CD4-positive, CD25-positive, alpha-beta regulatory T cell (primary cell): ENCODE measurements at regions not wholly inside any gene's neighbourhood (a gene's known extent, or its start where the extent isn't known, plus 50 kb on each side); places are given as distances from the start of the nearest gene placed in this dataset.

Source experiments
- ATAC-seq, 2 donors: fragments of 150-1000 bp; cut with Tn5 transposase; one replicate each; pipeline ENCODE4 v1.10.0; 2021; ENCODE audit warnings: low read depth in 2 of 2, moderate number of reproducible peaks in 2 of 2, moderate library complexity in 1 of 2
- DNase-seq, 3 donors: peaks; one replicate each; pipeline versions ENCODE4 v3.0.0 to v3.0.0-alpha.2; 2012 to 2022; ENCODE audit warnings: mixed read lengths in 1 of 3
- H3K27ac ChIP-seq: one replicate; pipeline ENCODE4 v1.7.0; 2013; ENCODE audit warnings: mild to moderate bottlenecking, low read length; ENCODE audit not compliant: insufficient read depth, poor library complexity, severe bottlenecking
- H3K27me3 ChIP-seq: one replicate; pipeline ENCODE4 v1.7.0; 2013; ENCODE audit warnings: low read length; ENCODE audit not compliant: control insufficient read depth, insufficient read depth
- H3K36me3 ChIP-seq: one replicate; pipeline ENCODE4 v1.7.0; 2013; ENCODE audit warnings: mild to moderate bottlenecking, low read length, moderate library complexity; ENCODE audit not compliant: control insufficient read depth, insufficient read depth
- H3K4me1 ChIP-seq: 2 replicates; pipeline ENCODE4 v1.7.0; 2013; ENCODE audit warnings: mild to moderate bottlenecking, low read length; ENCODE audit not compliant: insufficient read depth, control insufficient read depth, poor library complexity, severe bottlenecking
- H3K4me3 ChIP-seq: one replicate; pipeline ENCODE4 v1.7.0; 2013; ENCODE audit warnings: low read depth, mild to moderate bottlenecking, low read length, moderate library complexity
- H3K9me3 ChIP-seq, 2 experiments: 1 replicate in 1 of 2; 2 replicates in 1 of 2; pipeline ENCODE4 v1.7.0; 2013; ENCODE audit warnings: low read length in 2 of 2, mild to moderate bottlenecking in 1 of 2, moderate library complexity in 1 of 2; ENCODE audit not compliant: control insufficient read depth in 2 of 2
- H3K27ac Mint-ChIP-seq, 3 donors: one replicate each; pipeline ENCODE4 v1.8.0; 2020 to 2022; ENCODE audit warnings: mild to moderate bottlenecking in 3 of 3, mixed read lengths in 3 of 3, moderate library complexity in 2 of 3
- H3K27me3 Mint-ChIP-seq: one replicate; pipeline ENCODE4 v1.8.0; 2022; ENCODE audit warnings: mild to moderate bottlenecking, mixed read lengths
- H3K36me3 Mint-ChIP-seq: one replicate; pipeline ENCODE4 v1.8.0; 2020; ENCODE audit warnings: mixed read lengths
- H3K4me1 Mint-ChIP-seq, 4 donors: one replicate each; pipeline ENCODE4 v1.8.0; 2020 to 2022; ENCODE audit warnings: mixed read lengths in 4 of 4, mild to moderate bottlenecking in 1 of 4
- H3K4me3 Mint-ChIP-seq, 4 donors: one replicate each; pipeline ENCODE4 v1.8.0; 2020 to 2022; ENCODE audit warnings: mild to moderate bottlenecking in 4 of 4, mixed read lengths in 4 of 4, moderate library complexity in 3 of 4
- H3K9me3 Mint-ChIP-seq, 7 donors: one replicate each; pipeline ENCODE4 v1.8.0; 2020 to 2022; ENCODE audit warnings: mixed read lengths in 7 of 7, mild to moderate bottlenecking in 3 of 7, moderate library complexity in 2 of 7

DNA sequence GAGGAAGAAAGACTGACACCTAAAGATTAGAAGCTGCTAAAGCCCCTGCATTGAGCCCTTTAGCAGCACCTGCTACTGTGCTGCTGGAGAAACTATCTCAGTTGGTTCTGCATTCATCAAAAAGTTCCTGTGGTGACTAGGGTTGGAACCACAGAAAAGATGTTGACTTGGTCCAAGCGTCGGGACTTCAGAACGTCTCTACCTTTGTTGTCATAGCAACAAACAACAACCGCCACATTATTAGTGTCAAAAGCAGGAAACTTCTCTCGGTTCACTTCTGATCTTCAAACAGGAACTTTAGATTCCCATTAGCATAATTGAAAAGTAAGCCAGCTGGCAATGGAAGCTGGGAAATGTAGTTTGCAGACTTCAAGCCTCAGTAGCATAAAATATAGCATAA is 368.0 kb downstream of the SEC23A start:
- Histone ChIP-seq H3K9me3 (no peaks in the 10 kb centered on the region), H3K36me3 (no peaks in the 10 kb centered on the region), H3K27ac (no peak overlapping the region), H3K4me3 (no peak overlapping the region), H3K27me3 (no peaks in the 10 kb centered on the region), H3K4me1 (no peaks in the 10 kb centered on the region)
- ATAC-seq (no peak), DNase-seq (no peak)
- Mint-ChIP-seq H3K4me1 (no peaks in the 10 kb centered on the region), H3K9me3 (peaks cover 0 to 9% (median 0%) of the 10 kb centered on the region in 7 donors), H3K36me3 (no peaks in the 10 kb centered on the region), H3K27ac (no peak overlapping the region), H3K4me3 (no peak overlapping the region), H3K27me3 (no peaks in the 10 kb centered on the region)

DNA sequence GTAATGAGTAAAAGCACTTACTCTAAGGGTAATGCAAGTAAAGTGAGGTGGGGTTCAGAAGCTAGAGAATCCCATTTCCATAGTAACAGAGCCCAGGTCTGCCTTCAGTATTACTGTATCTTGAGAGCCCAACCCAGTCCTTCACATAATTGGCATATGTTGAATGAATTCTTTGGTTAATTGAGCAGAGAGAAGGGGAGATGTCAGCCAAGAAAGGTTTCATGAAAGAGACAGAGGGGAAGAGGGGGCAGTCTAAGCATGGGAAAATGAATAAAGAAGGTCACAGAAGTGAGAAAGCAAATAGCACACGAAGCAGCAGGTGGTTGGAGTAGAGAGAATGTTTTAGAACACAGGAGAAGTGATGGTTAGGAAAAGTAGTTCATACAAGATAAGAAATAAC is 371.1 kb downstream of the SEC23A start:
- no peak overlapping the region for H3K4me3 Mint-ChIP-seq
- no peak overlapping the region for H3K27ac Mint-ChIP-seq
- ATAC-seq, result no peak
- no peaks in the 10 kb centered on the region for H3K36me3 ChIP-seq
- H3K27ac ChIP-seq, result no peak overlapping the region
- H3K9me3 Mint-ChIP-seq, result peaks cover 0 to 9% (median 0%) of the 10 kb centered on the region in 7 donors
- H3K4me1 ChIP-seq, result no peaks in the 10 kb centered on the region
- H3K27me3 Mint-ChIP-seq, result no peaks in the 10 kb centered on the region
- H3K9me3 ChIP-seq, result no peaks in the 10 kb centered on the region
- no peaks in the 10 kb centered on the region for H3K27me3 ChIP-seq
- no peaks in the 10 kb centered on the region for H3K4me1 Mint-ChIP-seq
- no peak for DNase-seq
- no peak overlapping the region for H3K4me3 ChIP-seq
- H3K36me3 Mint-ChIP-seq, result no peaks in the 10 kb centered on the region

DNA sequence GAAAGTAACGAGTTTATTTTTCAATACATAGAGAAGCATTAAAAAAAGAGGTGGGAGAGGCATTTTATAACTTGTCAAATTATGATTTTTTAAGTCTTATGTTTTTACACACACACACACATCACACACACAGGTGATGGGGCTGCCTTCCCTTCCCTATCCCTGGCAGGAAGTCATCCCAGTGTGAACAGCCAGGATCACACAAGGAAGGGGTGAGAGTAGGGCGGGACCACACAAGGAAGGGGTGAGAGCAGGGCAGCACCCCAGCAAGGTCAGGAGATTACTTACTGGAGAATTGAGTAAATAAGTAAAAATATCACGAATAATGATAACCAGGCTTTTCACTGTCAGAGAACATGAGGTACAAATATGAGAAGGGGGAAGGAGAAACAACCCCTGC is 372.6 kb downstream of the SEC23A start:
- no peaks in the 10 kb centered on the region for H3K27me3 ChIP-seq
- H3K36me3 Mint-ChIP-seq, result no peaks in the 10 kb centered on the region

DNA sequence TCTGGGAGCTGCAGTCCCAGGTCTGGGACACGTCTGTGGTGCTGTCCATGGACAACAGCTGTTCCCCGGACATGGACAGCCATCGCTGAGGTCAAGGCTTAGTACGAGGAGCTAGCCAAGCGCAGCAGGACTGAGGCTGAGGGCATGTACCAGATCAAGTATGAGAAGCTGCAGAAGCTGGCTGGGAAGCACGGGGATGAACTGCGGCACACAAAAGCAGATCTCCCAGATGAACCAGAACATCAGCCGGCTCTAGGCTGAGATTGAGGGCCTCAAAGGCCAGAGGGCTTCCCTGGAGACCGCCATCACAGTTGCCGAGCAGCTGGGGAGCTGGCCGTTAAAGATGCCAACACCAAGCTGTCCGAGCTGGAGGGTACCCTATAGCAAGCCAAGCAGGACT is 375.3 kb downstream of the SEC23A start:
- Mint-ChIP-seq H3K4me3 (no peak overlapping the region), H3K9me3 (no peaks in the 10 kb centered on the region), H3K4me1 (no peaks in the 10 kb centered on the region), H3K27me3 (no peaks in the 10 kb centered on the region), H3K27ac (no peak overlapping the region), H3K36me3 (no peaks in the 10 kb centered on the region)
- Histone ChIP-seq H3K9me3 (no peaks in the 10 kb centered on the region), H3K27me3 (no peaks in the 10 kb centered on the region), H3K27ac (no peak overlapping the region), H3K4me1 (no peaks in the 10 kb centered on the region), H3K36me3 (no peaks in the 10 kb centered on the region), H3K4me3 (no peak overlapping the region)
- DNase-seq (no peak), ATAC-seq (no peak)

More for the DNA sequence above, 372.6 kb downstream of the SEC23A start:
- DNase-seq, result no peak
- no peaks in the 10 kb centered on the region for H3K4me1 Mint-ChIP-seq
- peaks cover 0 to 4% (median 0%) of the 10 kb centered on the region in 7 donors for H3K9me3 Mint-ChIP-seq
- Histone ChIP-seq H3K4me3 (no peak overlapping the region), H3K27ac (no peak overlapping the region), H3K4me1 (no peaks in the 10 kb centered on the region), H3K36me3 (no peaks in the 10 kb centered on the region), H3K9me3 (no peaks in the 10 kb centered on the region)
- peak overlapping the region in 1 of 3 donors; percentile 22 for H3K27ac Mint-ChIP-seq
- ATAC-seq, result no peak
- H3K27me3 Mint-ChIP-seq, result no peaks in the 10 kb centered on the region
- H3K4me3 Mint-ChIP-seq, result no peak overlapping the region

DNA sequence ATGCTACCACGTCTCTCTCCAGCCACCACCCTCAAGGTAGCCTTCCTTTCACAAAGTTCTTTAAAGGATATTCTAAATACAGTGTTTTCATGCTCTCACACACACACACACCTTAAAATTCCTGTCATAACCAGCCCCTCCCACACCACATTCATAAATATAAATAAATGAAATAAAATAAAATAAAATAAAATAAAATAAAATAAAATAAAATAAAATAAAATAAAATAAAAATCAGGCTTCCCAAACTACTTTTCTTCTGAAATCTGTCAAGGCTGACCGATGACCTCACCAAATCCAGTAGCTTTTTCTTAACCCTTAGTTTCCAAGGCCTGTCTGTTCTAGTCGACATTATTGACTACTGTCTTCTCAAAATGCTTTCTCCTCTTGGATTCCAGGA is 378.4 kb downstream of the SEC23A start:
- Histone ChIP-seq H3K4me3 (no peak overlapping the region), H3K27ac (no peak overlapping the region), H3K27me3 (no peaks in the 10 kb centered on the region), H3K9me3 (no peaks in the 10 kb centered on the region), H3K4me1 (no peaks in the 10 kb centered on the region), H3K36me3 (no peaks in the 10 kb centered on the region)
- DNase-seq (no peak), ATAC-seq (no peak)
- no peak overlapping the region for H3K4me3 Mint-ChIP-seq
- H3K27ac Mint-ChIP-seq, result no peak overlapping the region
- H3K36me3 Mint-ChIP-seq, result no peaks in the 10 kb centered on the region
- H3K27me3 Mint-ChIP-seq, result no peaks in the 10 kb centered on the region
- peaks cover 0 to 2% (median 0%) of the 10 kb centered on the region in 7 donors for H3K9me3 Mint-ChIP-seq
- H3K4me1 Mint-ChIP-seq, result no peaks in the 10 kb centered on the region

DNA sequence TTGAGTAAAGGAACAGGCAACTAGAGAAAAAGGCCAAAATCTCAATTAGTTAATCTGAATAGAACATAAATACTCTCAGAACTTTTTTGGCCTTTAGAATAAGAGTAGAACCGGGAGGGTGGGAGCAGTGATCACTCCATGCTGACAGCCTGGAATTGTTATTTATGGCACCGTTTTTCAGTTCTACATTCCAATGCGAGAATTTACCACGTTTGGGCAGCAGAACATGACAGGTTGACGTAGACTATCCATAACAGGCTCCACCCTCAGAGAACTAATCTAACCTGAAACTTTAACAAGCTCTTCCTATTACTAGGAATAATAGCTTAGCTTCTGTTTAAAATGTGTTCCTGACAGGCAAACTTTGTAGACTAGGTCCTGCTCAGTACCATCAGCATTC is 379.1 kb downstream of the SEC23A start:
- DNase-seq (no peak), ATAC-seq (no peak)
- peaks cover 0 to 2% (median 0%) of the 10 kb centered on the region in 7 donors for H3K9me3 Mint-ChIP-seq

DNA sequence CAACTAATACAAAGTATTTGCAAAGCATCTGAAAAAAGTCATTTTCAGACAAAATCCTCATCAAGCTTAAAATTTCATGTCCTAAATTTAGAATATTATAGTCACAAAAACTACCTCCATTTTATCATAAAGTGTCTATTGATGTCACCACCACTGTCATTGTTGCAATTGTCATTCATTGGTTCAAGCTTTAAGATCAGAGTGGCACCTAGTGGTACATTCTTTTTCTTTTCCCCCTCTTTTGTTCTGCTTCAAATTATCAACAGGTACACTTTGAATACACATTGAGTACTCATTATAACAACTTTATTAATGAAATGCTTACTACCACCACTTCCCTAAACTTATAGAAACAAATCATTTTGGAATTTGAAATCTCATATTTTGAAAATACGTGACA is 379.8 kb downstream of the SEC23A start:
- ATAC-seq (no peak), DNase-seq (no peak)
- H3K4me1 Mint-ChIP-seq, result no peaks in the 10 kb centered on the region
- no peaks in the 10 kb centered on the region for H3K9me3 ChIP-seq
- H3K9me3 Mint-ChIP-seq, result peaks cover 0 to 2% (median 0%) of the 10 kb centered on the region in 7 donors
- no peak overlapping the region for H3K4me3 Mint-ChIP-seq
- H3K27me3 Mint-ChIP-seq, result peaks cover 5% of the 10 kb centered on the region
- H3K27ac ChIP-seq, result no peak overlapping the region
- no peaks in the 10 kb centered on the region for H3K4me1 ChIP-seq
- H3K27ac Mint-ChIP-seq, result no peak overlapping the region
- H3K36me3 ChIP-seq, result no peaks in the 10 kb centered on the region
- no peaks in the 10 kb centered on the region for H3K36me3 Mint-ChIP-seq
- no peak overlapping the region for H3K4me3 ChIP-seq
- no peaks in the 10 kb centered on the region for H3K27me3 ChIP-seq

More for the DNA sequence above, 379.1 kb downstream of the SEC23A start:
- H3K4me1 ChIP-seq, result no peaks in the 10 kb centered on the region
- Mint-ChIP-seq H3K27me3 (peaks cover under 1% of the 10 kb centered on the region), H3K4me1 (no peaks in the 10 kb centered on the region), H3K4me3 (no peak overlapping the region), H3K27ac (no peak overlapping the region), H3K36me3 (no peaks in the 10 kb centered on the region)
- no peaks in the 10 kb centered on the region for H3K9me3 ChIP-seq
- H3K4me3 ChIP-seq, result no peak overlapping the region
- no peaks in the 10 kb centered on the region for H3K27me3 ChIP-seq
- H3K36me3 ChIP-seq, result no peaks in the 10 kb centered on the region
- no peak overlapping the region for H3K27ac ChIP-seq

DNA sequence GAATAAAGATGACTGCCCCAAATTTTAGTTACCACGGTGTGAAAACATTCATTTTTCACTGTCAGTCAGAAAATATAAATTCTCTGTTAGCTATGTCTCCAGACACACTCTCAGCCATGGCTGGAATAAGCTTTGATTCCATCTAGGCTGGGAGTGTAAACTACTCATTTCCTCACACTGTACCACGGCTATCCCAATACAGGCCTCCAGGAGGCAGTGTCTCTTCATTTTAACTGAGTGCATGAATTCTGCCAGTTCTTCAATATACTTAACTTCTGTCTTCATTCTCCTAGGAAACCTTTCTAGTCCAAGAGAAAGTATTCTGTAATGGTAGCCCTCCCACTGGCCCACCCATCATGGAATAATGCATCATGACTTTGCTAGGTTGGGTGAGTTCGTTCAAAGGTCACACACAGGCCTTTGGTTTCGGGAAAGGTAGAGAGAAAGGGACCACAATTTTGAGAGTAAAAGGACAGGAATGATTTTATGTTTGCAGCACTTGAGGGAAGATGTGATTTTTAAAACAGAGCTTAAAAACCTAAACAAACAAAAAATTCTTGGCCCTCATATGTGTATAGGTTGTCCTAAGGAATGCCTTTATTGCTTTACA is 381.1 kb downstream of the SEC23A start:
- Histone ChIP-seq H3K27me3 (no peaks in the 10 kb centered on the region), H3K4me1 (no peaks in the 10 kb centered on the region), H3K36me3 (no peaks in the 10 kb centered on the region), H3K4me3 (no peak overlapping the region), H3K27ac (no peak overlapping the region), H3K9me3 (no peaks in the 10 kb centered on the region)
- no peaks in the 10 kb centered on the region for H3K36me3 Mint-ChIP-seq
- H3K9me3 Mint-ChIP-seq, result peaks cover 0 to 2% (median 0%) of the 10 kb centered on the region in 7 donors
- no peak overlapping the region for H3K4me3 Mint-ChIP-seq
- no peak for ATAC-seq
- no peak overlapping the region for H3K27ac Mint-ChIP-seq
- H3K27me3 Mint-ChIP-seq, result peaks cover 5% of the 10 kb centered on the region
- H3K4me1 Mint-ChIP-seq, result no peaks in the 10 kb centered on the region
- peak in 1 of 3 donors; percentile 35 for DNase-seq
